Esophagus muscularis mucosa (tissue), 4 donors: ENCODE measurements at regions not wholly inside any gene's neighbourhood (a gene's known extent, or its start where the extent isn't known, plus 50 kb on each side); places are given as distances from the start of the nearest gene placed in this dataset.
"Not testable (repeated sequence)": the region's sequence is repeated elsewhere in the genome, so short reads cannot be mapped to it uniquely, and the experiment has no call there.

Experiments used
- DNase-seq: peaks from one replicate; pipeline ENCODE4 v3.0.0-alpha.2; 2017; ENCODE audit errors: extremely low spot score
- H3K27ac ChIP-seq, 4 donors: fragments of 200-600 bp; sonication (generic); replicated peaks in 1 of 4; 1 replicate in 3 of 4; 2 replicates in 1 of 4; pipeline ENCODE4 v1.5.1; 2016 to 2019; ENCODE audit warnings: mild to moderate bottlenecking in 1 of 4
- H3K27me3 ChIP-seq, 4 donors: fragments of 200-600 bp; sonication (generic); one replicate each; pipeline versions ENCODE4 v1.5.1 to v1.6.0; 2016 to 2019
- H3K36me3 ChIP-seq, 4 donors: fragments of 200-600 bp; sonication (generic); one replicate each; pipeline ENCODE4 v1.5.1; 2016 to 2019
- H3K4me1 ChIP-seq, 4 donors: fragments of 200-600 bp; sonication (generic); one replicate each; pipeline ENCODE4 v1.5.1; 2016 to 2019
- H3K4me3 ChIP-seq, 4 donors: fragments of 200-600 bp; sonication (generic); 1 replicate in 2 of 4; 2 replicates in 2 of 4; pipeline ENCODE4 v1.5.1; 2016 to 2019; ENCODE audit warnings: mild to moderate bottlenecking in 4 of 4, moderate library complexity in 1 of 4
- H3K9me3 ChIP-seq, 4 donors: fragments of 200-600 bp; sonication (generic); 1 replicate in 3 of 4; 2 replicates in 1 of 4; pipeline ENCODE4 v1.5.1; 2016 to 2019
- EP300 ChIP-seq: sonication (generic); formaldehyde crosslinking; IDR thresholded peaks from one replicate; pipeline ENCODE4 v1.6.1; 2017; ENCODE audit warnings: antibody characterized with exemption
- POLR2A ChIP-seq: fragments of 450-650 bp; IDR thresholded peaks from one replicate; pipeline ENCODE4 v1.6.1; 2017; ENCODE audit warnings: antibody characterized with exemption, moderate library complexity, mild to moderate bottlenecking, low read depth
- POLR2AphosphoS5 ChIP-seq, 2 donors: sonication (generic); formaldehyde crosslinking; IDR thresholded peaks; one replicate each; pipeline ENCODE4 v1.6.1; 2017; ENCODE audit warnings: antibody characterized with exemption in 2 of 2
- WGBS: methylation state at CpG from one replicate; pipeline ENCODE4 v1.1.5; 2018; 5-methylcytosine and 5-hydroxymethylcytosine counted together
- intact Hi-C: fragments of 100-400 bp; cut with DNase I; formaldehyde crosslinking; loops from one replicate; pipeline ENCODE4 v1.15.1; 2023
- TF ChIP-seq, protein P1 (sequence below), 3 experiments: fragments of 200-600 bp in 2 of 3; fragments of 450-650 bp in 1 of 3; sonication (generic) in 2 of 3; IDR thresholded peaks; one replicate each; pipeline ENCODE4 v1.5.1; 2017 to 2019; ENCODE audit warnings: antibody characterized with exemption in 3 of 3, mild to moderate bottlenecking in 2 of 3, moderate library complexity in 1 of 3

DNA sequence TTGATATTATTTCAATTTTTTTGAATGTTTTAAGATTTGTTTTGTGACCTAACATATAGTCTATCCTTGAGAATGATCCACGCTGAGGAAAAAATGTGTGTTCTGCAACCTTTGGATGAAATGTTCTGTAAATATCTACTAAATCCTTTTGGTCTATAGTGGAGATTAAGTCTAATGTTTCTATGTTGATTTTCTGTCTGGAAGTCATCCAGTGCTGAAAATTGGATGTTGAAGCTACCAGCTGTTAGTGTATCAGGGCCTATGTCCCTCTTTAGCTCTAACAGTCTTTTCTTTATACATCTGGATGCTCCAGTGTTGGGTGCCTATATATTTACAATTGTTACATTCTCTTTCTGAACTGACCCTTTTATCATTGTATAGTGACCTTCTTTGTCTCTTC is 422.3 kb downstream of the TMEM232 start:
- H3K9me3 ChIP-seq: peaks cover 0 to 9% (median 3%) of the 10 kb centered on the region in 4 donors
- H3K4me3 ChIP-seq: no peak overlapping the region
- H3K4me1 ChIP-seq: no peaks in the 10 kb centered on the region
- H3K27me3 ChIP-seq: no peaks in the 10 kb centered on the region
- H3K36me3 ChIP-seq: no peaks in the 10 kb centered on the region
- no peak for DNase-seq
- H3K27ac ChIP-seq: no peak overlapping the region
- no peak for TF ChIP-seq POLR2A
- no peak for TF ChIP-seq EP300
- no peak for TF ChIP-seq POLR2AphosphoS5 (IDR thresholded peaks at IDR 0.05)
- TF ChIP-seq, protein P1, sequence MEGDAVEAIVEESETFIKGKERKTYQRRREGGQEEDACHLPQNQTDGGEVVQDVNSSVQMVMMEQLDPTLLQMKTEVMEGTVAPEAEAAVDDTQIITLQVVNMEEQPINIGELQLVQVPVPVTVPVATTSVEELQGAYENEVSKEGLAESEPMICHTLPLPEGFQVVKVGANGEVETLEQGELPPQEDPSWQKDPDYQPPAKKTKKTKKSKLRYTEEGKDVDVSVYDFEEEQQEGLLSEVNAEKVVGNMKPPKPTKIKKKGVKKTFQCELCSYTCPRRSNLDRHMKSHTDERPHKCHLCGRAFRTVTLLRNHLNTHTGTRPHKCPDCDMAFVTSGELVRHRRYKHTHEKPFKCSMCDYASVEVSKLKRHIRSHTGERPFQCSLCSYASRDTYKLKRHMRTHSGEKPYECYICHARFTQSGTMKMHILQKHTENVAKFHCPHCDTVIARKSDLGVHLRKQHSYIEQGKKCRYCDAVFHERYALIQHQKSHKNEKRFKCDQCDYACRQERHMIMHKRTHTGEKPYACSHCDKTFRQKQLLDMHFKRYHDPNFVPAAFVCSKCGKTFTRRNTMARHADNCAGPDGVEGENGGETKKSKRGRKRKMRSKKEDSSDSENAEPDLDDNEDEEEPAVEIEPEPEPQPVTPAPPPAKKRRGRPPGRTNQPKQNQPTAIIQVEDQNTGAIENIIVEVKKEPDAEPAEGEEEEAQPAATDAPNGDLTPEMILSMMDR (IDR thresholded peaks at IDR 0.05): no peak
- intact Hi-C loops: no loop called here
- 57% methylated on average over 1 of the region's 1 CpG for WGBS

DNA sequence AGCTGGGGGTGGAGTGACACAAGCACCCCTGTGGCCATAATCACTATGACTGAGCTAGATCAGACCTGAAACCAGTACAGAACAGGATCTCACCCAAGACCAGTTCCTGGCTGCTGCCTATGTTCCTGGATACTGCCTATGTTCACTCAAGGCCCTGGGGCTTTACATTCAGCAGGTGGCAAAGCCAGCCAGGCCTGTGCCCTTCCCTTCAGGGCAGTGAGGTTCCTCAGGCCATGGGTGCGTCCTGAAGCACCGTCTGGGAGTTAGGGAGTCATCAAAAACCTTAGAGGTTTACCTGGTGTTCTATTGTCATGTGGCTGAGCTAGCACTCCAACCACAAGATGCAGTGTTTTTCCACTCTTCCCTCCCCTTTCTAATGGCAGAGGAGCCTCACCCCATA is 419.8 kb downstream of the TMEM232 start:
- Histone ChIP-seq H3K9me3 (peaks cover 0 to 7% (median 3%) of the 10 kb centered on the region in 4 donors), H3K4me1 (no peaks in the 10 kb centered on the region), H3K27ac (no peak overlapping the region), H3K36me3 (no peaks in the 10 kb centered on the region), H3K27me3 (no peaks in the 10 kb centered on the region), H3K4me3 (no peak overlapping the region)
- TF ChIP-seq POLR2AphosphoS5 (IDR thresholded peaks at IDR 0.05) (no peak), POLR2A (no peak), EP300 (no peak)
- TF ChIP-seq, protein P1 (IDR thresholded peaks at IDR 0.05): no peak
- 95% methylated on average over 2 of the region's 2 CpGs for WGBS
- DNase-seq: no peak
- intact Hi-C loops: no loop called here

DNA sequence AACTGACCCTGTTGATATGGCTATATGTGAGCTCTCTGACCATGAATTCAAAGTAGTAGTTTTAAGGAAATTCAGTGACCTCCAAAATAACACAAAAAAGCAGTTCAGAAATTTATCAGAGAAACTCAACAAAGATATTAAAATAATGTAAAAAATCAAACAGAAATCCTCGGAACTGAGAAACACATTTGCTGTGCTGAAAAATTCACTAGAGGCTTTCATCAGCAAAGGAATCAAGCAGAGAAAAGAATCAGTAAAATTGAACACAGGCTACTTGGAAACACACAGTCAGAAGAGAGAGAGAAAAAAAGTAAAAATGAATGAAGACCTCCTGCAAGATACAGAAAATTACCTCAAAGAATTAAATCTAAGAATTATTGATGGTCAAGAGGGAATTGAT is 417.2 kb downstream of the TMEM232 start:
- Histone ChIP-seq H3K27me3 (no peaks in the 10 kb centered on the region), H3K4me1 (no peaks in the 10 kb centered on the region), H3K36me3 (no peaks in the 10 kb centered on the region), H3K9me3 (peaks cover 0 to 5% (median 0%) of the 10 kb centered on the region in 4 donors), H3K27ac (no peak overlapping the region), H3K4me3 (no peak overlapping the region)
- TF ChIP-seq POLR2A (no peak), POLR2AphosphoS5 (IDR thresholded peaks at IDR 0.05) (no peak), EP300 (no peak)
- TF ChIP-seq, protein P1 (IDR thresholded peaks at IDR 0.05): no peak
- WGBS: 90% methylated on average over 1 of the region's 1 CpG
- intact Hi-C loops: no loop called here
- DNase-seq: no peak

DNA sequence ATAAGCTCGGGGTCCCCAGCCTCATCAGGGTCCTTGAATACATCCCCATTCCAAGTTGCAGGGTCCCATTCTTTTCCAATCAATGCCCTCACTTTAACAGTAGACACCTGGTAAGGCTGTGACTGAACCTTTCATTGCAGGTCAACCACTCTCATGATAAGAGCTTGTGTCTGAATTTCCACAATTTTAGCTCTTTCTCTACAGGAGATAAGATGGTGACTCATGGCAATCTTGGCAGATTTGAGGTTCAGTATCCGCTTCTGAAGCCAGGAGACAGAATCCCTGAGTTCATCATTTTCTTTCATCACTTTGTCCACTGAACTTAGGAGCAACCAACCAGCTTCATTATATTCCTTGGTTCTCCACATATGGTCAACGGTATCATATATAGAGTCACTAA is 409.9 kb downstream of the TMEM232 start:
- intact Hi-C loops, H3K9me3 ChIP-seq, H3K27me3 ChIP-seq, H3K27ac ChIP-seq, H3K4me3 ChIP-seq, H3K4me1 ChIP-seq, DNase-seq, H3K36me3 ChIP-seq: not testable (repeated sequence)
- 59% methylated on average over 3 of the region's 3 CpGs for WGBS

DNA sequence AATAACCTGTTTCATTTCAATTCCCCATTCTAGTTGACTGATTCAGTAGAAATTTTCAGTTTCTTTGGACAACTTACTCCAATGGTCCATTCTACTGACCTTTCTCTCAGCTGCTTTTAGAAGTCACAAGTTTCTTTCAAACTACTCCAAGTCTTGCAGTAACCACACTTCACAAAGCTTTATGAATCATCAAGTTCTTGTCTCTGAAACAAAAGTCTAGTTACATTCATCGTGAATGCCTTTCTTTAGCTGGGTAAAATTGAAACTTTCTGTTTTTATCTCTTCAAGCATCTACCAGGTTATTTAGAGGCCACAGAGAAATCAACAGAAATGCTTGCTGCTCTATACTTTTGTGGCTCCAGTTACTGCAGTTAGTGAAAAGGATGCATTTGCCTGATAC is 405.4 kb downstream of the TMEM232 start:
- no peak overlapping the region for H3K4me3 ChIP-seq
- 86% methylated on average over 1 of the region's 1 CpG for WGBS
- H3K4me1 ChIP-seq: no peaks in the 10 kb centered on the region
- no peaks in the 10 kb centered on the region for H3K36me3 ChIP-seq
- intact Hi-C loops: no loop called here
- H3K27ac ChIP-seq: no peak overlapping the region
- no peak for DNase-seq
- H3K27me3 ChIP-seq: no peaks in the 10 kb centered on the region
- TF ChIP-seq POLR2A (no peak), EP300 (no peak), POLR2AphosphoS5 (IDR thresholded peaks at IDR 0.05) (no peak)
- TF ChIP-seq, protein P1 (IDR thresholded peaks at IDR 0.05): no peak
- H3K9me3 ChIP-seq: no peaks in the 10 kb centered on the region
